ENCODE measurements at regions not wholly inside any gene's neighbourhood (a gene's known extent, or its start where the extent isn't known, plus 50 kb on each side); places are given as distances from the start of the nearest gene placed in this dataset.
A peak's percentile ranks its signal among the peaks of the same experiment; 100 is the strongest.

GRCh38 chr10:33573606-33574005 is 239.1 kb upstream of the NRP1 start:
- no peak for DNase-seq

GRCh38 chr10:33571616-33572015 is 237.1 kb upstream of the NRP1 start:
- intact Hi-C loops (cut with DNase I) = no loop called here
- ATAC-seq (ENCODE audit: poor library complexity) = no peak

More at GRCh38 chr10:33573606-33574005, 239.1 kb upstream of the NRP1 start:
- intact Hi-C loops (cut with DNase I) = no loop called here
- no peak for ATAC-seq (ENCODE audit: poor library complexity)

GRCh38 chr10:33570495-33570894 is 236.0 kb upstream of the NRP1 start:
- intact Hi-C loops (cut with DNase I) = no loop called here
- no peak for DNase-seq

More at GRCh38 chr10:33571616-33572015, 237.1 kb upstream of the NRP1 start:
- DNase-seq = no peak

GRCh38 chr10:33569702-33570101 is 235.2 kb upstream of the NRP1 start:
- ATAC-seq (ENCODE audit: poor library complexity) (peak; percentile 38), DNase-seq (no peak)
- intact Hi-C loops (cut with DNase I) = no loop called here

More at GRCh38 chr10:33570495-33570894, 236.0 kb upstream of the NRP1 start:
- peak; percentile 65 for ATAC-seq (ENCODE audit: poor library complexity)

- intact Hi-C loops (cut with DNase I) = no loop called here
- DNase-seq (no peak), ATAC-seq (ENCODE audit: poor library complexity) (peak; percentile 46)
Observed at GRCh38 chr10:33566426-33566825, 232.0 kb upstream of the NRP1 start.

GRCh38 chr10:33566001-33566400 is 231.5 kb upstream of the NRP1 start:
- ATAC-seq (ENCODE audit: poor library complexity) (no peak), DNase-seq (no peak)
- intact Hi-C loops (cut with DNase I) = no loop called here

GRCh38 chr10:33565231-33565630 is 230.8 kb upstream of the NRP1 start:
- intact Hi-C loops (cut with DNase I) = no loop called here
- no peak for ATAC-seq (ENCODE audit: poor library complexity)
- DNase-seq = no peak

GRCh38 chr10:33559105-33559504 is 224.6 kb upstream of the NRP1 start:
- ATAC-seq (ENCODE audit: poor library complexity) (peak; percentile 38), DNase-seq (no peak)
- intact Hi-C loops (cut with DNase I) = no loop called here

GRCh38 chr10:33557313-33557712 is 222.8 kb upstream of the NRP1 start:
- intact Hi-C loops (cut with DNase I) = no loop called here
- ATAC-seq (ENCODE audit: poor library complexity) (no peak), DNase-seq (no peak)

- intact Hi-C loops (cut with DNase I) = no loop called here
- DNase-seq (no peak), ATAC-seq (ENCODE audit: poor library complexity) (no peak)
Observed at GRCh38 chr10:33556620-33557019, 222.2 kb upstream of the NRP1 start.

- no peak for DNase-seq
- intact Hi-C loops (cut with DNase I) = no loop called here
- peak; percentile 52 for ATAC-seq (ENCODE audit: poor library complexity)
Observed at GRCh38 chr10:33556103-33556502, 221.6 kb upstream of the NRP1 start.

GRCh38 chr10:33553748-33554571 is 219.5 kb upstream of the NRP1 start:
- ATAC-seq (ENCODE audit: poor library complexity) = no peak
- no peak for DNase-seq
- intact Hi-C loops (cut with DNase I) = no loop called here

- DNase-seq = no peak
- intact Hi-C loops (cut with DNase I) = no loop called here
- ATAC-seq (ENCODE audit: poor library complexity) = no peak
Observed at GRCh38 chr10:33552290-33552689, 217.8 kb upstream of the NRP1 start.

- ATAC-seq (ENCODE audit: poor library complexity) (no peak), DNase-seq (no peak)
- intact Hi-C loops (cut with DNase I) = no loop called here
Observed at GRCh38 chr10:33550811-33551210, 216.3 kb upstream of the NRP1 start.

- intact Hi-C loops (cut with DNase I) = no loop called here
- ATAC-seq (ENCODE audit: poor library complexity) (no peak), DNase-seq (no peak)
Observed at GRCh38 chr10:33547976-33548375, 213.5 kb upstream of the NRP1 start.

GRCh38 chr10:33546031-33546430 is 211.6 kb upstream of the NRP1 start:
- ATAC-seq (ENCODE audit: poor library complexity) = no peak
- intact Hi-C loops (cut with DNase I) = no loop called here

GRCh38 chr10:33542752-33543505 is 208.5 kb upstream of the NRP1 start:
- DNase-seq = no peak
- no peak for ATAC-seq (ENCODE audit: poor library complexity)
- intact Hi-C loops (cut with DNase I) = no loop called here

More at GRCh38 chr10:33546031-33546430, 211.6 kb upstream of the NRP1 start:
- DNase-seq = no peak

- intact Hi-C loops (cut with DNase I) = no loop called here
- no peak for ATAC-seq (ENCODE audit: poor library complexity)
- DNase-seq = no peak
Observed at GRCh38 chr10:33539116-33539515, 204.6 kb upstream of the NRP1 start.

GRCh38 chr10:33537066-33537465 is 202.6 kb upstream of the NRP1 start:
- no peak for ATAC-seq (ENCODE audit: poor library complexity)
- DNase-seq = no peak
- intact Hi-C loops (cut with DNase I) = no loop called here

GRCh38 chr10:33536508-33536907 is 202.0 kb upstream of the NRP1 start:
- intact Hi-C loops (cut with DNase I) = no loop called here
- ATAC-seq (ENCODE audit: poor library complexity) = no peak

More at GRCh38 chr10:33536508-33536907, 202.0 kb upstream of the NRP1 start:
- no peak for DNase-seq
